HFFc6 (cell line): ENCODE measurements at regions not wholly inside any gene's neighbourhood (a gene's known extent, or its start where the extent isn't known, plus 50 kb on each side); places are given as distances from the start of the nearest gene placed in this dataset.

ENCODE experiments used
- DNase-seq: peaks from one replicate; pipeline ENCODE4 v3.0.0-alpha.2; 2018
- H3K27ac Mint-ChIP-seq: 2 replicates; pipeline ENCODE4 v1.8.0; 2020; ENCODE audit warnings: mild to moderate bottlenecking, mixed read lengths
- H3K27me3 Mint-ChIP-seq: 2 replicates; pipeline ENCODE4 v1.8.0; 2021; ENCODE audit warnings: mild to moderate bottlenecking, moderate library complexity, mixed read lengths; ENCODE audit not compliant: insufficient read depth
- H3K36me3 Mint-ChIP-seq: 2 replicates; pipeline ENCODE4 v1.8.0; 2021; ENCODE audit warnings: low read depth, mixed read lengths
- H3K4me1 Mint-ChIP-seq: 2 replicates; pipeline ENCODE4 v1.8.0; 2020; ENCODE audit warnings: low read depth, mixed read lengths
- H3K4me3 Mint-ChIP-seq: 2 replicates; pipeline ENCODE4 v1.8.0; 2020; ENCODE audit warnings: mild to moderate bottlenecking, moderate library complexity, mixed read lengths
- H3K9me3 Mint-ChIP-seq: 2 replicates; pipeline ENCODE4 v1.8.0; 2020; ENCODE audit warnings: mild to moderate bottlenecking, mixed read lengths
- TF ChIP-seq, protein P1 (sequence below): fragments of 200-600 bp; sonication (generic); IDR thresholded peaks from 2 replicates; pipeline ENCODE4 v1.5.0; 2021; ENCODE audit warnings: antibody characterized with exemption, mild to moderate bottlenecking

DNA sequence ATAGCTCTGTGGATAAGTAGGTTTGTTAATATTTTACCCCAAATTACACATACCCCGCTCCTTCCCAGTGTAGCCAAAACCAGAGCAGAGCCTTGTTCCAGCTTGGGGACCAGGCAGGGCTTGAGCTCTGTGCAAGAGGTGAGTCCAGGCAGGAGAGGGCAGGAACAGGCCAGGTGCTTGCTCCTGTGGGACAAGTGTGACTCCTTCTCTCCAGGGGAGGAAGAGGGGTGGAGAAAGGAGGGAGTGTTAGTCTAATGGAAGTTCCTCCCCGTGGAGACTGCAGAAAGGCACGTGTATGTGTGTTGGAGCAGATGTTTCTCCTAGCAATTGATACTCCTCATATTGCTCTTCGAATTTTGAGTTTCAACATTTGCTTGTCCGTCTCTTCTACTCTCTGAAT, 201.0 kb downstream of the FGF9 start:
- H3K9me3 Mint-ChIP-seq = peaks cover 31% of the 10 kb centered on the region
- H3K4me3 Mint-ChIP-seq = no peak overlapping the region
- no peak for DNase-seq
- TF ChIP-seq, protein P1, sequence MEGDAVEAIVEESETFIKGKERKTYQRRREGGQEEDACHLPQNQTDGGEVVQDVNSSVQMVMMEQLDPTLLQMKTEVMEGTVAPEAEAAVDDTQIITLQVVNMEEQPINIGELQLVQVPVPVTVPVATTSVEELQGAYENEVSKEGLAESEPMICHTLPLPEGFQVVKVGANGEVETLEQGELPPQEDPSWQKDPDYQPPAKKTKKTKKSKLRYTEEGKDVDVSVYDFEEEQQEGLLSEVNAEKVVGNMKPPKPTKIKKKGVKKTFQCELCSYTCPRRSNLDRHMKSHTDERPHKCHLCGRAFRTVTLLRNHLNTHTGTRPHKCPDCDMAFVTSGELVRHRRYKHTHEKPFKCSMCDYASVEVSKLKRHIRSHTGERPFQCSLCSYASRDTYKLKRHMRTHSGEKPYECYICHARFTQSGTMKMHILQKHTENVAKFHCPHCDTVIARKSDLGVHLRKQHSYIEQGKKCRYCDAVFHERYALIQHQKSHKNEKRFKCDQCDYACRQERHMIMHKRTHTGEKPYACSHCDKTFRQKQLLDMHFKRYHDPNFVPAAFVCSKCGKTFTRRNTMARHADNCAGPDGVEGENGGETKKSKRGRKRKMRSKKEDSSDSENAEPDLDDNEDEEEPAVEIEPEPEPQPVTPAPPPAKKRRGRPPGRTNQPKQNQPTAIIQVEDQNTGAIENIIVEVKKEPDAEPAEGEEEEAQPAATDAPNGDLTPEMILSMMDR = no peak
- H3K27me3 Mint-ChIP-seq = peaks cover 1% of the 10 kb centered on the region; the same call in 1 of the 2 replicates
- H3K4me1 Mint-ChIP-seq = no peaks in the 10 kb centered on the region
- no peaks in the 10 kb centered on the region for H3K36me3 Mint-ChIP-seq
- no peak overlapping the region for H3K27ac Mint-ChIP-seq

DNA sequence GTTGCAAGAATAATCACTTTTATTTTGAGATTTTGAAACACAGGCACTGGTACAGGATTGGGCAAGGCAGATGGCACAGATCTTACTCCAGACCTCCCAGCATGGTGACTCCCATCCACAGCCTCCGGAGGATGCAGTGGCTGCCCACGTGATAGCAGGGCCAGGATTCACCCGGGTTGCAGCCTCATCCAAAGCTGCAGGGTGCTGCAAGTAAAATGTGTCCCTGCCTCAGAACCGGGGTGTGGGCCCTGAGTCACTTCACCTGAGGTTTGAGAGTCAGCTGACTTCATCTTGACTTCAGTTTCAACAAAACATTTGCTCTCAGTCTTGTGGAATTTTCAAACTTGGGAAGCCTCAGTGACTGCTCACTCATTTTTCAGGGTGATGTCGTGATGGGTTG, 201.9 kb downstream of the FGF9 start:
- H3K36me3 Mint-ChIP-seq = no peaks in the 10 kb centered on the region

DNA sequence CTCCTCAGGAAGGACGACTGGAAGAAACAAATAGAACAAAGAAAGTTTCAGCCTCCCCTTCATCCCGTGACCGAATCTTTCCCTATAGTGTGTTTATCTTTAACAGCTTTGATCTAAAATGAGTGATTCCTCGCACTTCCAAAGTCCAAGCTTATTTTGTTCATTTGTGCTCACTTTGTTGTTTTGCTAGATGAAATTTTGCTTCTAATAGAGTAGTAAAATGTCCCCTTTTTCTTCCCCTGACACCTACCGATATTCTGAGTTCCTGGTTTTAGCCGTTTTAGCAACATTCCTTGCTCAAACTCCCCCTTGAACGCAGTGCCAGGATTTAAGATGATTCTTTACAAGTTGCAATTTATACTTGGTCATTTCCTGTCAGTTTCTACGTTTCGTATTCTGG, 204.2 kb downstream of the FGF9 start:
- TF ChIP-seq, protein P1 = no peak
- H3K36me3 Mint-ChIP-seq = no peaks in the 10 kb centered on the region
- no peak overlapping the region for H3K27ac Mint-ChIP-seq
- no peak for DNase-seq
- H3K9me3 Mint-ChIP-seq = peaks cover 49% of the 10 kb centered on the region
- peaks cover 1% of the 10 kb centered on the region; the same call in 1 of the 2 replicates for H3K27me3 Mint-ChIP-seq
- H3K4me3 Mint-ChIP-seq = no peak overlapping the region
- no peaks in the 10 kb centered on the region for H3K4me1 Mint-ChIP-seq

More for the DNA sequence above, 201.9 kb downstream of the FGF9 start:
- Mint-ChIP-seq H3K27ac (no peak overlapping the region), H3K4me3 (no peak overlapping the region), H3K27me3 (peaks cover 1% of the 10 kb centered on the region; the same call in 1 of the 2 replicates), H3K9me3 (peaks cover 40% of the 10 kb centered on the region), H3K4me1 (no peaks in the 10 kb centered on the region)
- no peak for DNase-seq
- TF ChIP-seq, protein P1 = no peak

DNA sequence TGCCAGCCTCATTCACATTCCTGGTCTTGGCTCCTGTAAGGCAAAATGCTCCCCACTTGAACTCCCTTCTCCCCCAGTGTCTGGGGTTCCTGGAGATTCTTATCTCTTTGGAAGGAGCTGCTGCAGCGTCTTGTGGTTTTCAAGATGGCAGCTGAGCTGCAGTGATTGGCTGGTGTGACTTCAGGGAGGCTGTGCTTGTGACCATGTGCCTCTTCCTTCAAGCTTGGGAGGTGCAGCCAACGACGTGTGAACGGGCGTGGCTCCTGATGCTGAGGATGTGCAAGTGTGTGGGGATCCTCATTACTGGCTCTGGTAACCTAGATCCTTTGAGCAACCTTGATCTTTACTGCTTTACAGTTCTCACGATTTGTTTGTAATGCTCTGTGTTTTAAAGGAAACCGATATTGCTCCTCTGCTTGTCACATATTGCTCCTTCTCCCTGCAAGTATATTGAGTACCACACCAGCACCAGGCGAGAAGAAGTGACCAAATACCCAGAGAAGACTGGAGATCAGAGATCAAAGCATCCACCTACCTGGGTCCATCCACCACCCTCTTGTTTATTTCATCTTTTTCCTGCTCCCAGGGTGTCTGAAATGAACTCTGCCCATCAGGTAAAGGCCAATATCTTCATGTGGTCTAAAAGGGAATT, 208.5 kb downstream of the FGF9 start:
- Mint-ChIP-seq H3K36me3 (no peaks in the 10 kb centered on the region), H3K27ac (no peak overlapping the region), H3K4me3 (no peak overlapping the region), H3K27me3 (no peaks in the 10 kb centered on the region), H3K4me1 (no peaks in the 10 kb centered on the region), H3K9me3 (peaks cover 74% of the 10 kb centered on the region)
- TF ChIP-seq, protein P1 = no peak
- no peak for DNase-seq

DNA sequence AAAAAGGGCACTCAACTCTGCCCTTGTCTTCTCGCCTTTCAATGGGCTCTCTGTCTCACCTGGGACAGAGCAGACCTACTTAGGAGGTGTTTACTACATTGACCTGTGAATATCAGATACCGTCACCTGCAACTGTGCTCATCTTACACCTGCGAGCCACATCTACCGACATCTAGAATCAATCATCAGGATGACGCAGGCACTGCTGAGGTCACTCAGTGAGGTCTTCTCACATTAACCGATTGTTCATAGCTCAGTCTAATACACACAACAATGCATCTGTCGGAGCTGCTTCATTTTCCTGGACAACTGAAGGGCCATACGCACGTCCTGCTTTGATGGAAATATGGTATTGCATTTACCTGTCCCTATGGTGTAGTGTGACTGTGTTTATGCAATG, 211.9 kb downstream of the FGF9 start:
- no peak overlapping the region for H3K27ac Mint-ChIP-seq
- H3K4me1 Mint-ChIP-seq = no peaks in the 10 kb centered on the region
- peaks cover 60% of the 10 kb centered on the region for H3K9me3 Mint-ChIP-seq
- DNase-seq = no peak
- no peaks in the 10 kb centered on the region; the same call in 1 of the 2 replicates for H3K36me3 Mint-ChIP-seq
- TF ChIP-seq, protein P1 = no peak
- no peak overlapping the region for H3K4me3 Mint-ChIP-seq
- no peaks in the 10 kb centered on the region; the same call in 1 of the 2 replicates for H3K27me3 Mint-ChIP-seq
